HFF-Myc (cell line): ENCODE measurements at regions not wholly inside any gene's neighbourhood (a gene's known extent, or its start where the extent isn't known, plus 50 kb on each side); places are given as distances from the start of the nearest gene placed in this dataset.
A peak's percentile ranks its signal among the peaks of the same experiment; 100 is the strongest.

Experiments
- DNase-seq: peaks from one replicate; pipeline ENCODE4 v3.0.0-alpha.2; 2011; ENCODE audit warnings: low read depth; ENCODE audit errors: extremely low read depth
- H3K4me3 ChIP-seq: replicated peaks from 2 replicates; pipeline ENCODE4 v1.5.1; 2011; ENCODE audit warnings: low read depth, mild to moderate bottlenecking, control low read depth, low read length
- TF ChIP-seq, protein P1 (sequence below): IDR thresholded peaks from 2 replicates; pipeline ENCODE4 v1.5.1; 2012; ENCODE audit warnings: mild to moderate bottlenecking, low read depth, low read length, control low read depth; ENCODE audit errors: missing control alignments

DNA sequence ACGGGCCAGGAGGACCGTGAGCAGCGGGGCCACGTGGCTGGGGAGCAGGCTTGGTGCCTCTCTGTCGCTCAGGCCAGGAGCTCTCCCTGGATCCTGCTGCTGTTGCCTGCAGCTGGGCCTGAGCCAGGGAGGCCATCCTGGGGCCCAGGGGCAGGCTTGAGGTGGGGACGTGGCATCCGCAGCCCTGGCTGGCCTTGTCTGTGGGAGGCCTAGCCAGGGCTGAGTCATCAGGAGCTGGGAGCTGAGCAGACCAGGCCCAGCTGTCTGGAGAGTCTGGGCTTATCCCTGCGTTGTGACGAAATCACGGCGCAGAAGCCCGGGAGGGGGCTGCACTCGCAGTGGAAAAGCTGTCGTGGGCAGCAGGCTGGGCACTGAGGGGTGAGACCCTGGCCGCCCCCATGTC, 138.8 kb upstream of the COL5A1 start:
- TF ChIP-seq, protein P1, sequence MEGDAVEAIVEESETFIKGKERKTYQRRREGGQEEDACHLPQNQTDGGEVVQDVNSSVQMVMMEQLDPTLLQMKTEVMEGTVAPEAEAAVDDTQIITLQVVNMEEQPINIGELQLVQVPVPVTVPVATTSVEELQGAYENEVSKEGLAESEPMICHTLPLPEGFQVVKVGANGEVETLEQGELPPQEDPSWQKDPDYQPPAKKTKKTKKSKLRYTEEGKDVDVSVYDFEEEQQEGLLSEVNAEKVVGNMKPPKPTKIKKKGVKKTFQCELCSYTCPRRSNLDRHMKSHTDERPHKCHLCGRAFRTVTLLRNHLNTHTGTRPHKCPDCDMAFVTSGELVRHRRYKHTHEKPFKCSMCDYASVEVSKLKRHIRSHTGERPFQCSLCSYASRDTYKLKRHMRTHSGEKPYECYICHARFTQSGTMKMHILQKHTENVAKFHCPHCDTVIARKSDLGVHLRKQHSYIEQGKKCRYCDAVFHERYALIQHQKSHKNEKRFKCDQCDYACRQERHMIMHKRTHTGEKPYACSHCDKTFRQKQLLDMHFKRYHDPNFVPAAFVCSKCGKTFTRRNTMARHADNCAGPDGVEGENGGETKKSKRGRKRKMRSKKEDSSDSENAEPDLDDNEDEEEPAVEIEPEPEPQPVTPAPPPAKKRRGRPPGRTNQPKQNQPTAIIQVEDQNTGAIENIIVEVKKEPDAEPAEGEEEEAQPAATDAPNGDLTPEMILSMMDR, result no peak
- peak; percentile 85 for DNase-seq
- no peak overlapping the region for H3K4me3 ChIP-seq

DNA sequence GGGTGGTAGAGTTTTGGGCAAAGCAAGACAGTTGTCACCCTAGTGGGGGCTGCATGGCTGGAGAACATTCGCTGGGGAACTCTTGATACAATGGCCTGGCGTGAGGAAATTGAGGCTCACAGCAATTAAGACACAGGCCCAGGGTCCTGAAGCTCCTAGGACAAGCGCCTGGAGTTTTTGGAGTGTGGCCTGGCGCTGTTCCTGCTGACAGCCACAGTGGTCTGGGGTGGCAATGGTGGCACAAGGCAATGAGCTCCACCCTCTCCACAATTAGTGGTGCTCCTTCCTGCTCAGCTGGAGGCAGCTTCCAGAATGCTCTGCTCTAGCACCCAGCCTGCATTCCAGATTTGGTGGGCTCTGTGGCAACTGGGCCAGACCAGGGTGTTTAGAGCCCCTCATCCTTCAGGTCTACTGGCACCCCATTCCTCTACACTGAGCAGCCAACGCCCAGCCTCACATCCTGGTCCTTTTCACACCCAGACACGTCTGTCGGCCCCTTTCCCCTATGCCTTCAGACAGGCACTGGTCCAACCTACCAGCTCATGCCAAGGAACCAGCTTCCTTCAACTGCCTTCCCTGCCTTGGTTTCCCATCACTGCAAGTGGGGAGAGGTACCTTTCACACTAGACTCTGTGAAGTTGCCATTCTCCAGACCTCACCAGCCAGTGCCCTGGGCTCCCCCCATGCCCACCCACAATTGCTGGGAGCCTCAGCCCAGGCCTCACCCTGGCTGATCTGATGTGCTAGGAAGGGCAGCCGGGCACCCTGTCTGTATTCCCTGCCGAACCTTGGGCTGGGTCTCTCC, 138.1 kb upstream of the COL5A1 start:
- no peak for DNase-seq
- TF ChIP-seq, protein P1, result no peak
- H3K4me3 ChIP-seq, result no peak overlapping the region

DNA sequence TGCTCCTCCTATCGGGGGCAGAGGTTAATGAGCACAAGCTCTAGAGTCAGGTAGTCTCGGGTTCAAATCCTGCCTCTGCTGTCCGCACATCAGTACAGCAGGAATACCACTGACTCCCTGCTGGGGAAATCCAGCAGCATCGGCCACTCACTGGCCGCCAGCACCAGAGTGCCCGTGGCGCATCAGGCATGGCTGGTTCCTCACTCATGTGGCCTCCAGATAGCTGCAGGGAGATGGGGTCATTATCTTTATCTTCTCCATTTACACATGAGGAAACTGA, 137.6 kb upstream of the COL5A1 start:
- H3K4me3 ChIP-seq, result no peak overlapping the region
- TF ChIP-seq, protein P1, result no peak
- DNase-seq, result no peak

DNA sequence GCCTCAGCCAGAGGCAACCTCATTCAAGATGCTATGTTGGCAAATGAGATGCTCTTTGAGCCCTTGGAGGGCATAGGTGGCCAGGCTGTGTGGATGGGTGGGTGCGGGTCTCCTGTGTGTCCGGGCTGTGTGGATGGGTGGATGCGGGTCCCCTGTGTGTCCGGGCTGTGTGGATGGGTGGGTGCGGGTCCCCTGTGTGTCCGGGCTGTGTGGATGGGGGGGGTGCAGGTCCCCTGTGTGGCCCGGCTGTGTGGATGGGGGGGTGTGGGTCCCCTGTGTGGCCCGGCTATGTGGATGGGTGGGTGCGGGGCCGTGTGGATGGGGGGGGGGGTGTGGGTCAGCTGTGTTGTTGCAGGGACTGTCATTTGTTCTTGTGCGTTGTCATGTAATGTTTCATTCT, 136.6 kb upstream of the COL5A1 start:
- TF ChIP-seq, protein P1, result no peak
- no peak overlapping the region for H3K4me3 ChIP-seq
- no peak for DNase-seq

DNA sequence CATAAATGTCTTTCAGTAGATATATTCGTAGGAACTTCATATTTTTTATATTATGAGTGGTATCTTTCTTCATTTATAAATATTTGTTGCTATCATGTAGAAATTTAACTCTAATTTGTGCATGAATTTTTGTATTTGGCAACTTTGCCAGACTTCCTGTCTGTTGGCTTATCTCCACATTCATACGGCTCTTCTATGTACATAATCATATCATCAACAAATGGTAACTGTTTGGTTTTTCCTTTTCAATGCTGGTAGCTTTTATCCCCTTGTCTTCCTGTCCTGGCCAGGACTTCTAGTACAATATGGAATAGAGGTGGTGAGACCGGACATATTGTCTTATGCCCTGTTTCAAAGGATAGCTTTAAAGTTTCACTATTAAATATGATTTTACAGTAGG, 132.3 kb upstream of the COL5A1 start:
- no peak for DNase-seq
- H3K4me3 ChIP-seq, result no peak overlapping the region
- TF ChIP-seq, protein P1, result no peak

DNA sequence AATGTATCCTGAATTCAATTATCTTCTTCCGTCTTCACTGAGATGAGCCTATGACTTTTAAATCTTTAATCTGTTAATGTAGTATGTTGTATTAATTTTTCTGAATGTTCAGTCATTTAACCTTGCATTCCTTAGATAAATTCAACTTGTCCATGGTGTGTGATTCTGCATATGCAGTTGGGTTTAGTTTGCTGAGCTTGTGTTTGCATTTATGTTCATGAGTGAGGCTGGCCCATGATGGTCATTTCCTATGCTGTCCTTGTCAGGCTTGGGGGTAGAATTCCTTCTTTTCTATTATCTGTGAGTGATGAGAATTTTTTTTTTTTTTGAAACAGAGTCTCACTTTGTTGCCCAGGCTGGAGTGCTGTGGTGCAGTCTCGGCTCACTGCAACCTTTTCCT, 131.8 kb upstream of the COL5A1 start:
- TF ChIP-seq, protein P1, result no peak
- no peak overlapping the region for H3K4me3 ChIP-seq
- no peak for DNase-seq

DNA sequence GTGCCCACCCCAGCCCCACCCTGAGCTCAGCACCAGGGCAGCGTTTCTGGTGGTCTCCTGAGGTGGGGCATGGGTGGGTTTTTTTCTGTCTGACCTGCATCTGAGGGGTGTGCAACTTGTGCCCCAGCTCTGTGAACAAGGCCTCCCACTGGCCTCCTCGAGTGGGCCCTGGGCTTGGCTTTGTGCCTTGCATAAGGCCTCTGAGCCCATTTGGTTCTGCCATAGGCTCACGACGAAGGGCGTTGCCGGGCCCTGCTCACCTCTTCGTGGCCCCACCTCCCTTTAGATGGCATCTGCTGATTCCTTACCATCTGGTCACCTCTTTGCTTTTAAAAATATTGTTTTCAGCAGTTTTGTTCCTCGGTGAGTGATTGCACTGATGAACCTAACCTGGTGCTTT, 127.1 kb upstream of the COL5A1 start:
- TF ChIP-seq, protein P1, result no peak
- DNase-seq, result no peak
- H3K4me3 ChIP-seq, result no peak overlapping the region
